BJ (cell line): ENCODE measurements at regions not wholly inside any gene's neighbourhood (a gene's known extent, or its start where the extent isn't known, plus 50 kb on each side); places are given as distances from the start of the nearest gene placed in this dataset.

Experiments used
- CTCF ChIA-PET: fragments of 350-600 bp; formaldehyde crosslinking; extraction: SDS; loops from one replicate; lab custom pipeline; 2021; ENCODE audit warnings: antibody characterized with exemption, inconsistent platforms; lab: Yijun Ruan, JAX
- POLR2A ChIA-PET: fragments of 300-600 bp; sonication (Branson Sonifier 250); formaldehyde crosslinking; extraction: SDS; loops from one replicate; lab custom pipeline; 2021; ENCODE audit warnings: antibody characterized with exemption; lab: Charles Lee
- DNase-seq: peaks from one replicate; pipeline ENCODE4 v3.0.0-alpha.2; 2011; ENCODE audit warnings: low read depth
- H3K27me3 ChIP-seq: 2 replicates; pipeline ENCODE4 v1.6.0; 2011; ENCODE audit warnings: low read length; ENCODE audit not compliant: control insufficient read depth, insufficient read depth
- H3K36me3 ChIP-seq: 2 replicates; pipeline ENCODE4 v1.5.1; 2011; ENCODE audit warnings: low read length; ENCODE audit not compliant: control insufficient read depth, insufficient read depth
- H3K4me3 ChIP-seq: 2 replicates; pipeline ENCODE4 v1.5.1; 2011; ENCODE audit warnings: low read depth, mild to moderate bottlenecking, control low read depth, low read length
- CTCF ChIP-seq: IDR thresholded peaks from 2 replicates; pipeline ENCODE4 v1.5.1; 2011; ENCODE audit warnings: low read depth, mild to moderate bottlenecking, control low read depth, inconsistent platforms, low read length, moderate library complexity; ENCODE audit not compliant: insufficient read depth

GRCh38 chr3:83849106-83849730 is 1109.6 kb upstream of the CADM2 start:
- no peaks in the 10 kb centered on the region for H3K36me3 ChIP-seq
- TF ChIP-seq CTCF: no peak
- H3K4me3 ChIP-seq: no peak overlapping the region
- DNase-seq: no peak
- CTCF ChIA-PET: no interaction called here
- POLR2A ChIA-PET: no interaction called here
- H3K27me3 ChIP-seq: no peaks in the 10 kb centered on the region

- no peaks in the 10 kb centered on the region for H3K36me3 ChIP-seq
- no peak overlapping the region for H3K4me3 ChIP-seq
- TF ChIP-seq CTCF: no peak
- no peak for DNase-seq
- no peaks in the 10 kb centered on the region for H3K27me3 ChIP-seq
- ChIA-PET POLR2A (no interaction called here), CTCF (no interaction called here)
Observed at GRCh38 chr3:83863380-83863779, 1095.4 kb upstream of the CADM2 start.

- POLR2A ChIA-PET: no interaction called here
- CTCF ChIA-PET: no interaction called here
Observed at GRCh38 chr3:83868909-83869567, 1089.8 kb upstream of the CADM2 start.

GRCh38 chr3:83873550-83873949 is 1085.2 kb upstream of the CADM2 start:
- ChIA-PET CTCF (no interaction called here), POLR2A (no interaction called here)
- no peak for DNase-seq
- Histone ChIP-seq H3K4me3 (no peak overlapping the region), H3K27me3 (no peaks in the 10 kb centered on the region), H3K36me3 (no peaks in the 10 kb centered on the region)
- no peak for TF ChIP-seq CTCF

More at GRCh38 chr3:83868909-83869567, 1089.8 kb upstream of the CADM2 start:
- H3K4me3 ChIP-seq: no peak overlapping the region
- no peak for TF ChIP-seq CTCF
- H3K36me3 ChIP-seq: no peaks in the 10 kb centered on the region
- DNase-seq: no peak
- H3K27me3 ChIP-seq: no peaks in the 10 kb centered on the region

- Histone ChIP-seq H3K4me3 (no peak overlapping the region), H3K36me3 (no peaks in the 10 kb centered on the region), H3K27me3 (no peaks in the 10 kb centered on the region)
- ChIA-PET POLR2A (no interaction called here), CTCF (no interaction called here)
- no peak for DNase-seq
- no peak for TF ChIP-seq CTCF
Observed at GRCh38 chr3:83877910-83878309, 1080.9 kb upstream of the CADM2 start.
